Mucosa of rectum (tissue), 2 donors: ENCODE measurements at regions not wholly inside any gene's neighbourhood (a gene's known extent, or its start where the extent isn't known, plus 50 kb on each side); places are given as distances from the start of the nearest gene placed in this dataset.

Source experiments
- H3K27ac ChIP-seq, 2 donors: one replicate each; pipeline ENCODE4 v1.7.0; 2013; ENCODE audit warnings: inconsistent platforms in 2 of 2, low read depth in 2 of 2, low read length in 2 of 2
- H3K27me3 ChIP-seq, 2 donors: one replicate each; pipeline ENCODE4 v1.7.0; 2013; ENCODE audit warnings: low read length in 2 of 2; ENCODE audit not compliant: control insufficient read depth in 2 of 2, insufficient read depth in 2 of 2
- H3K36me3 ChIP-seq, 2 donors: one replicate each; pipeline ENCODE4 v1.7.0; 2013; ENCODE audit warnings: low read length in 2 of 2; ENCODE audit not compliant: control insufficient read depth in 2 of 2, insufficient read depth in 2 of 2
- H3K4me1 ChIP-seq, 2 donors: one replicate each; pipeline ENCODE4 v1.7.0; 2013; ENCODE audit warnings: low read length in 2 of 2, mild to moderate bottlenecking in 1 of 2; ENCODE audit not compliant: control insufficient read depth in 2 of 2, insufficient read depth in 2 of 2
- H3K4me3 ChIP-seq, 2 donors: one replicate each; pipeline ENCODE4 v1.7.0; 2013; ENCODE audit warnings: low read length in 2 of 2
- H3K9ac ChIP-seq, 2 donors: one replicate each; pipeline ENCODE4 v1.7.0; 2013; ENCODE audit warnings: low read length in 2 of 2, low read depth in 1 of 2, mild to moderate bottlenecking in 1 of 2
- H3K9me3 ChIP-seq, 2 donors: one replicate each; pipeline ENCODE4 v1.7.0; 2013; ENCODE audit warnings: low read length in 2 of 2; ENCODE audit not compliant: control insufficient read depth in 2 of 2
- donor health status: healthy.
- donor health status: Normal muscosa, but diverticular disease.

- Histone ChIP-seq H3K9ac (no peak overlapping the region), H3K4me3 (no peak overlapping the region), H3K36me3 (no peaks in the 10 kb centered on the region), H3K27me3 (no peaks in the 10 kb centered on the region), H3K9me3 (no peaks in the 10 kb centered on the region), H3K4me1 (no peaks in the 10 kb centered on the region), H3K27ac (no peak overlapping the region)
Measured at GRCh38 chr12:91432089-91432488, 249.5 kb upstream of the DCN start.

DNA sequence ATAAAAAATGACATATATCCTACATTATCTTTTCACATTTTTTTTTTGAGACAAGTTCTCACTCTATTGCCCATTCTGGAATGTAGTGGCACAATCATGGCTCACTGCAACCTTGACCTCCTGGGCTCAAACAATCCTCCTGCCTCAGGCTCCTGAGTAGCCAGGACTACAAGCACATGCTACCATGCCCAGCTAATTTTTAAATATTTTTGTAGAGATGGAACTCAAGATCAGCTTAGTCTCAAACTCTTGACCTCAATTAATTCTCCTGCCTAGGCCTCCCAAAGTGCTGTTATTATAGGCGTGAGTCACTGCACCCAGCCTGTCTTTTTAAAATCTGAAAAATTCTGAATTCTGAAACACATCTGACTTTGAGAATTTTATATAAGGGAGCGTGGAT is 241.9 kb upstream of the DCN start:
- H3K9me3 ChIP-seq: no peaks in the 10 kb centered on the region
- no peaks in the 10 kb centered on the region for H3K36me3 ChIP-seq
- no peak overlapping the region for H3K4me3 ChIP-seq
- H3K9ac ChIP-seq: no peak overlapping the region
- no peak overlapping the region for H3K27ac ChIP-seq
- H3K4me1 ChIP-seq: no peaks in the 10 kb centered on the region
- no peaks in the 10 kb centered on the region for H3K27me3 ChIP-seq

- Histone ChIP-seq H3K9ac (no peak overlapping the region), H3K4me3 (no peak overlapping the region), H3K27ac (no peak overlapping the region), H3K9me3 (no peaks in the 10 kb centered on the region), H3K27me3 (no peaks in the 10 kb centered on the region), H3K36me3 (no peaks in the 10 kb centered on the region), H3K4me1 (no peaks in the 10 kb centered on the region)
Measured at GRCh38 chr12:91423693-91424050, 241.1 kb upstream of the DCN start.

GRCh38 chr12:91422811-91423692 is 240.4 kb upstream of the DCN start:
- Histone ChIP-seq H3K36me3 (no peaks in the 10 kb centered on the region), H3K4me3 (no peak overlapping the region), H3K9me3 (no peaks in the 10 kb centered on the region), H3K9ac (no peak overlapping the region), H3K27me3 (no peaks in the 10 kb centered on the region), H3K4me1 (no peaks in the 10 kb centered on the region), H3K27ac (no peak overlapping the region)

- no peaks in the 10 kb centered on the region for H3K27me3 ChIP-seq
- H3K36me3 ChIP-seq: no peaks in the 10 kb centered on the region
- no peak overlapping the region for H3K9ac ChIP-seq
- no peak overlapping the region for H3K27ac ChIP-seq
- no peak overlapping the region for H3K4me3 ChIP-seq
- H3K4me1 ChIP-seq: no peaks in the 10 kb centered on the region
- no peaks in the 10 kb centered on the region for H3K9me3 ChIP-seq
Measured at GRCh38 chr12:91422127-91422526, 239.5 kb upstream of the DCN start.

GRCh38 chr12:91419809-91420208 is 237.2 kb upstream of the DCN start:
- H3K27me3 ChIP-seq: no peaks in the 10 kb centered on the region
- H3K36me3 ChIP-seq: no peaks in the 10 kb centered on the region
- H3K27ac ChIP-seq: no peak overlapping the region
- no peak overlapping the region for H3K4me3 ChIP-seq
- no peaks in the 10 kb centered on the region for H3K4me1 ChIP-seq
- H3K9ac ChIP-seq: no peak overlapping the region
- no peaks in the 10 kb centered on the region for H3K9me3 ChIP-seq

DNA sequence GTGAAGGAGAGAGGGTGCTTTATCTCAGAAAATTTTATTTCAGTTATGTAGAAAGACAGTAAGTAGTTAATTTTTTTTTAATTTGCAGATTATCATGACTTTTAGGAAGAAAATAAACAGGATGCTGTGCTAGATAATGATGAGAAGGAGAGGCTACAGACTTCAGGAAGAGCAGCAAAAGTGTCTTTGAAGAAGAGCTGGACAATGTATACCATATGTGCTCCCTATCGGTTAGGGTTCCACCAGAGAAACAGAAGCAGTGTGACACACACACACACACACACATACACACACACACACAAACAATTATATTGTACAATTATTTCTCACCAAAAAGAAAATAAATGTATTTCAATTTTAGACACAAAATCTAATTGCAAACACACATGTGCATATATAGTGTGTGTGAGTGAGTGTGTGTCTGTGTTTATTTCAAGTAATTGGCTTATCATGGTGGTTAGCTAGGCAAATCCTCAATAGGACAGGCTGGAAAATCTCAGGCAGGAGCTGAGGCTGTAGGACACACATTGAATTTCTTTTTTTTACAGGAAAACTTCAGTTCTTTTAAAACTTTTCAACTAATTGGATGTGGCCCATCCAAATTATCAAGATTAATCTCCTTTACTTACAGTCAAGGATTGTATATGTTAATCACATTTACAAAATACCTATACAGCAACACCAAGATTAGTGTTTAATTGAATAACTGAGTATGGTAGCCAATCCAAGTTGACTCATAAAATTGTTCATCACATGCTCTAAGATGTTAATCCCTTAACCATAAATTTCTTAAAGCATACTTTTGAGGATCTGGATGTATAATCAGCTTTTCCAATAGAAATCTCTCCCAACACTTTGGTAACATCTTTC is 235.8 kb upstream of the DCN start:
- Histone ChIP-seq H3K4me3 (no peak overlapping the region), H3K4me1 (peaks cover 4 to 5% of the 10 kb centered on the region in 2 donors), H3K27ac (no peak overlapping the region), H3K9me3 (no peaks in the 10 kb centered on the region), H3K27me3 (no peaks in the 10 kb centered on the region), H3K9ac (no peak overlapping the region), H3K36me3 (no peaks in the 10 kb centered on the region)

- peaks cover 5 to 8% of the 10 kb centered on the region in 2 donors for H3K4me1 ChIP-seq
- H3K9ac ChIP-seq: no peak overlapping the region
- no peaks in the 10 kb centered on the region for H3K27me3 ChIP-seq
- H3K9me3 ChIP-seq: no peaks in the 10 kb centered on the region
- H3K36me3 ChIP-seq: no peaks in the 10 kb centered on the region
- no peak overlapping the region for H3K27ac ChIP-seq
- no peak overlapping the region for H3K4me3 ChIP-seq
Measured at GRCh38 chr12:91417650-91418049, 235.0 kb upstream of the DCN start.

DNA sequence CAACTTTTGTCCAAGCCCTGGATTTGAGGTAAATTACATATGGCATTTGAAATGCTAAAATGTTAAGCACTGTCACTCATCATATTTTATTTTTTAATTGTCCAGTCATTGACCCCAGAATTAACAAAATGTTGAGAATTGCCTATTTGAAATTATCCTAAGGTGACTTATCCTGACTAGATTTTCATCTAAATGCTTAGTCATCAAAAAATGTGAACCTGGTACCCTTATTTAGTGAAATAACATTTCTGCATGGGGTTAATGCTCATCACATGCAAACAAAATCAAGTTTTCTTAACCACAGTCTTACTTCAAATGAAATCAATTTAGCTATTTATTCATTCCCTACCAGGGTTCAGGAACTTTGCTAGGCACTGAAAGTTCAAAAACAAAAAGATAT is 232.0 kb upstream of the DCN start:
- peaks cover 5 to 8% of the 10 kb centered on the region in 2 donors for H3K4me1 ChIP-seq
- no peaks in the 10 kb centered on the region for H3K9me3 ChIP-seq
- H3K9ac ChIP-seq: no peak overlapping the region
- H3K4me3 ChIP-seq: no peak overlapping the region
- H3K27ac ChIP-seq: no peak overlapping the region
- H3K27me3 ChIP-seq: no peaks in the 10 kb centered on the region
- no peaks in the 10 kb centered on the region for H3K36me3 ChIP-seq
